Endothelial cell of umbilical vein (primary cell): ENCODE measurements at regions not wholly inside any gene's neighbourhood (a gene's known extent, or its start where the extent isn't known, plus 50 kb on each side); places are given as distances from the start of the nearest gene placed in this dataset.

Experiments used
- BruUV-seq: library from RNA; stranded (reverse); fragments of 400-500 nt; replicated peaks from 2 replicates; lab custom pipeline; 2021; lab: Mats Ljungman, UMichigan
- CTCF ChIA-PET: fragments of 300-600, 350-600 bp; sonication (Branson Sonifier 250); formaldehyde crosslinking; loops from one replicate; lab custom pipeline; 2021; ENCODE audit warnings: antibody characterized with exemption, inconsistent platforms; lab: Charles Lee
- POLR2A ChIA-PET: fragments of 300-600, 350-600 bp; sonication (Branson Sonifier 250); formaldehyde crosslinking; loops from one replicate; lab custom pipeline; 2021; ENCODE audit warnings: antibody characterized with exemption, inconsistent platforms; lab: Charles Lee
- DNase-seq: peaks from one replicate; pipeline ENCODE4 v3.0.0-alpha.2; 2011; ENCODE audit warnings: low read depth, low spot score
- FAIRE-seq: peaks from 2 replicates; lab custom pipeline; 2011; peaks lifted over from hg19 to GRCh38; lab: Jason Lieb, UNC
- H2AFZ ChIP-seq: 2 replicates; pipeline ENCODE4 v1.6.0; 2012; ENCODE audit warnings: low read depth, low read length, control low read depth, inconsistent platforms
- H3K27ac ChIP-seq: 2 replicates; pipeline ENCODE4 v1.5.1; 2011; ENCODE audit warnings: low read depth, mild to moderate bottlenecking, control low read depth, low read length, moderate library complexity; ENCODE audit not compliant: insufficient read depth
- H3K27me3 ChIP-seq, 2 experiments: 2 replicates each; pipeline versions ENCODE4 v1.6.0 to v1.6.1; 2011; ENCODE audit warnings: low read length in 2 of 2, mixed read lengths in 1 of 2; ENCODE audit not compliant: control insufficient read depth in 2 of 2, insufficient read depth in 2 of 2
- H3K36me3 ChIP-seq, 2 experiments: 2 replicates in 1 of 2; 3 replicates in 1 of 2; pipeline ENCODE4 v1.5.1; 2011; ENCODE audit warnings: low read length in 2 of 2, mild to moderate bottlenecking in 1 of 2, moderate library complexity in 1 of 2; ENCODE audit not compliant: control insufficient read depth in 2 of 2, insufficient read depth in 2 of 2; ENCODE audit errors: extremely low read depth in 1 of 2
- H3K4me1 ChIP-seq: 3 replicates; pipeline ENCODE4 v1.5.1; 2011; ENCODE audit warnings: mild to moderate bottlenecking, low read length; ENCODE audit not compliant: control insufficient read depth, insufficient read depth; ENCODE audit errors: extremely low read depth
- H3K4me2 ChIP-seq: 2 replicates; pipeline ENCODE4 v1.6.1; 2011; ENCODE audit warnings: low read length, control low read depth, mixed read lengths; ENCODE audit not compliant: insufficient read depth
- H3K4me3 ChIP-seq, 3 experiments: fragments of 200-600 bp in 1 of 3; sonication (generic), shearing (Covaris generic) in 1 of 3; replicated peaks in 1 of 3; 2 replicates each; pipeline ENCODE4 v1.5.1; 2011 to 2016; ENCODE audit warnings: control low read depth in 3 of 3, low read length in 3 of 3, mild to moderate bottlenecking in 2 of 3, inconsistent platforms in 1 of 3, low read depth in 1 of 3, moderate library complexity in 1 of 3; ENCODE audit not compliant: insufficient read depth in 1 of 3
- H3K79me2 ChIP-seq: 2 replicates; pipeline ENCODE4 v1.6.0; 2012; ENCODE audit warnings: low read length, inconsistent platforms; ENCODE audit not compliant: control insufficient read depth, insufficient read depth
- H3K9ac ChIP-seq: replicated peaks from 2 replicates; pipeline ENCODE3; 2011; ENCODE audit warnings: low read length, control low read depth; ENCODE audit not compliant: insufficient read depth; ENCODE audit errors: extremely low read depth
- H3K9me1 ChIP-seq: replicated peaks from 3 replicates; pipeline ENCODE4 v1.6.0; 2011; ENCODE audit warnings: mild to moderate bottlenecking, low read length; ENCODE audit not compliant: control insufficient read depth, insufficient read depth; ENCODE audit errors: extremely low read depth
- H3K9me3 ChIP-seq: replicated peaks from 2 replicates; pipeline ENCODE4 v1.5.1; 2012; ENCODE audit warnings: low read length, inconsistent platforms; ENCODE audit not compliant: control insufficient read depth, insufficient read depth
- H4K20me1 ChIP-seq: replicated peaks from 2 replicates; pipeline ENCODE3; 2011; ENCODE audit warnings: mild to moderate bottlenecking, low read length; ENCODE audit not compliant: control insufficient read depth, insufficient read depth; ENCODE audit errors: extremely low read depth
- EZH2 ChIP-seq: IDR thresholded peaks from 2 replicates; pipeline ENCODE4 v1.6.1; 2012; ENCODE audit warnings: borderline replicate concordance, low read depth, mild to moderate bottlenecking, moderate library complexity, low read length, inconsistent platforms; ENCODE audit not compliant: severe bottlenecking
- FOS ChIP-seq: IDR thresholded peaks from 2 replicates; pipeline ENCODE4 v1.6.1; 2011; ENCODE audit warnings: mild to moderate bottlenecking, low read length, moderate library complexity, borderline replicate concordance; ENCODE audit not compliant: insufficient read depth
- GATA2 ChIP-seq: IDR thresholded peaks from 2 replicates; pipeline ENCODE4 v1.7.0; 2011; ENCODE audit warnings: low read depth, mild to moderate bottlenecking, moderate library complexity, mixed read lengths, low read length; ENCODE audit not compliant: insufficient read length, insufficient read depth
- JUN ChIP-seq: IDR thresholded peaks from 2 replicates; pipeline ENCODE4 v1.6.1; 2011; ENCODE audit warnings: borderline replicate concordance, low read depth; ENCODE audit not compliant: insufficient read length, insufficient read depth
- MYC ChIP-seq: IDR thresholded peaks from one replicate; pipeline ENCODE4 v1.6.1; 2011; ENCODE audit warnings: mild to moderate bottlenecking, low read depth, low read length
- POLR2A ChIP-seq: IDR thresholded peaks from 2 replicates; pipeline ENCODE4 v1.6.1; 2012; ENCODE audit warnings: low read depth, mild to moderate bottlenecking, control low read depth, low read length
- POLR2AphosphoS5 ChIP-seq: IDR thresholded peaks from 2 replicates; pipeline ENCODE4 v1.6.1; 2012; ENCODE audit warnings: low read depth, mild to moderate bottlenecking, control low read depth, low read length, moderate library complexity; ENCODE audit not compliant: insufficient read depth
- dilution Hi-C: fragments of 300-500 bp; cut with MboI; formaldehyde crosslinking; loops from one replicate; pipeline ENCODE4 v1.15.0; 2019; ENCODE audit warnings: low sequenced_read_pairs; ENCODE audit not compliant: extremely low pct_ligation_motif_present
- intact Hi-C: fragments of 100-400 bp; cut with micrococcal nuclease; formaldehyde crosslinking; loops from one replicate; pipeline ENCODE4 v1.10.0; 2022
- TF ChIP-seq, protein P1 (sequence below): IDR thresholded peaks from 2 replicates; pipeline ENCODE4 v1.6.1; 2011; ENCODE audit not compliant: insufficient read depth, insufficient read length
- TF ChIP-seq, protein P2 (sequence below), 2 donors: IDR thresholded peaks; 1 replicate in 1 of 2; 2 replicates in 1 of 2; pipeline ENCODE4 v1.5.1; 2011; ENCODE audit warnings: low read length in 2 of 2, mild to moderate bottlenecking in 2 of 2, moderate library complexity in 2 of 2, control low read depth in 1 of 2, inconsistent platforms in 1 of 2, low read depth in 1 of 2; ENCODE audit not compliant: insufficient read depth in 1 of 2; ENCODE audit errors: extremely low read depth in 1 of 2

DNA sequence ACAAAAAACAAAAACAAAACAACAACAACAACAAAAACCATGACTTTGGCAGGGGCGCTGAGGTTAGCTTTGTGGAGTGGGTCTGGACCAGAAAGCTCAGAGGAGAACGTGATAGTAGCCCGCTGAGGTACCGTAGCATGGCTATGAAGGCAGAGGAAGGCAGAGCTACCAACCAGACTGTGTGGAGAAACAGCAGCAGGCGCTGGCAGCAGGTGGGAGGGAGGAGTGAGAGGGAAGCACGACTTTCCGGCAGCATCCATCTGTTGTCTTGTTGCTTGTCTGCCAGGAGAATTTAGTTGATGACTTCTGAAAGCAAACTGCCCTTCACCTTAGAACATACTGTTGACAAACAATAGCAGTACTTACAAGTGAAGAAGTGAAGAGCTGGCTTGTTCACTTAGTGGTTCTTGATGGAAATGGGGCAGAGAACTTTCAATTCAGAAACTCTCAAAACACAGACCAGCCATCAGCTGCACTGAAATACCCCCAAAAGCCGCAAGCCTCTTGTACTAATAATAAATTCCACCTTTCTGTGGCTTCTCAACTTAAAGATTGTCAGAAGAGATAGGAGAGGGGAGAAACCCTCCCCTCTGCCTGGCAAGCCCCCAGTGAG is 447.2 kb downstream of the SLITRK2 start:
- Histone ChIP-seq H3K4me2 (no peak overlapping the region), H3K4me3 (no peak overlapping the region), H3K27ac (no peak overlapping the region), H4K20me1 (no peaks in the 10 kb centered on the region), H3K36me3 (no peaks in the 10 kb centered on the region), H3K9me3 (no peaks in the 10 kb centered on the region), H3K4me1 (no peaks in the 10 kb centered on the region), H3K27me3 (no peaks in the 10 kb centered on the region), H3K9ac (no peak overlapping the region), H3K9me1 (no peaks in the 10 kb centered on the region), H2AFZ (no peak overlapping the region), H3K79me2 (no peaks in the 10 kb centered on the region)
- DNase-seq (no peak), FAIRE-seq (no peak)
- dilution Hi-C loops = no loop called here
- POLR2A ChIA-PET = no interaction called here
- intact Hi-C loops = no loop called here
- no TSS peak for BruUV-seq
- TF ChIP-seq POLR2A (no peak), GATA2 (no peak), POLR2AphosphoS5 (no peak), JUN (no peak), EZH2 (no peak), FOS (no peak), MYC (no peak)
- TF ChIP-seq, protein P1, sequence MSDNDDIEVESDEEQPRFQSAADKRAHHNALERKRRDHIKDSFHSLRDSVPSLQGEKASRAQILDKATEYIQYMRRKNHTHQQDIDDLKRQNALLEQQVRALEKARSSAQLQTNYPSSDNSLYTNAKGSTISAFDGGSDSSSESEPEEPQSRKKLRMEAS = no peak
- TF ChIP-seq, protein P2, sequence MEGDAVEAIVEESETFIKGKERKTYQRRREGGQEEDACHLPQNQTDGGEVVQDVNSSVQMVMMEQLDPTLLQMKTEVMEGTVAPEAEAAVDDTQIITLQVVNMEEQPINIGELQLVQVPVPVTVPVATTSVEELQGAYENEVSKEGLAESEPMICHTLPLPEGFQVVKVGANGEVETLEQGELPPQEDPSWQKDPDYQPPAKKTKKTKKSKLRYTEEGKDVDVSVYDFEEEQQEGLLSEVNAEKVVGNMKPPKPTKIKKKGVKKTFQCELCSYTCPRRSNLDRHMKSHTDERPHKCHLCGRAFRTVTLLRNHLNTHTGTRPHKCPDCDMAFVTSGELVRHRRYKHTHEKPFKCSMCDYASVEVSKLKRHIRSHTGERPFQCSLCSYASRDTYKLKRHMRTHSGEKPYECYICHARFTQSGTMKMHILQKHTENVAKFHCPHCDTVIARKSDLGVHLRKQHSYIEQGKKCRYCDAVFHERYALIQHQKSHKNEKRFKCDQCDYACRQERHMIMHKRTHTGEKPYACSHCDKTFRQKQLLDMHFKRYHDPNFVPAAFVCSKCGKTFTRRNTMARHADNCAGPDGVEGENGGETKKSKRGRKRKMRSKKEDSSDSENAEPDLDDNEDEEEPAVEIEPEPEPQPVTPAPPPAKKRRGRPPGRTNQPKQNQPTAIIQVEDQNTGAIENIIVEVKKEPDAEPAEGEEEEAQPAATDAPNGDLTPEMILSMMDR (IDR thresholded peaks at IDR 0.05; ENCODE audit: extremely low read depth in 1 of 2, insufficient read depth in 1 of 2, low read depth in 1 of 2, low read length in 2 of 2) = no peak
- CTCF ChIA-PET = no interaction called here
